Vagina (tissue), 2 donors: ENCODE measurements at regions not wholly inside any gene's neighbourhood (a gene's known extent, or its start where the extent isn't known, plus 50 kb on each side); places are given as distances from the start of the nearest gene placed in this dataset.

Source experiments
- POLR2A ChIP-seq, 2 donors: fragments of 450-650 bp; IDR thresholded peaks; one replicate each; pipeline ENCODE4 v1.6.1; 2017; ENCODE audit warnings: antibody characterized with exemption in 2 of 2, mild to moderate bottlenecking in 2 of 2, moderate library complexity in 2 of 2
- POLR2AphosphoS5 ChIP-seq, 2 donors: sonication (generic); formaldehyde crosslinking; IDR thresholded peaks; one replicate each; pipeline ENCODE4 v1.9.0; 2017; ENCODE audit warnings: antibody characterized with exemption in 2 of 2, mild to moderate bottlenecking in 2 of 2, low read depth in 1 of 2; ENCODE audit not compliant: insufficient read depth in 1 of 2
- TF ChIP-seq, protein P1 (sequence below), 3 experiments: fragments of 450-650 bp in 2 of 3; fragments of 200-600 bp in 1 of 3; sonication (generic) in 1 of 3; IDR thresholded peaks; one replicate each; pipeline ENCODE4 v1.5.1; 2017 to 2019; ENCODE audit warnings: antibody characterized with exemption in 3 of 3, mild to moderate bottlenecking in 2 of 3, moderate library complexity in 2 of 3

DNA sequence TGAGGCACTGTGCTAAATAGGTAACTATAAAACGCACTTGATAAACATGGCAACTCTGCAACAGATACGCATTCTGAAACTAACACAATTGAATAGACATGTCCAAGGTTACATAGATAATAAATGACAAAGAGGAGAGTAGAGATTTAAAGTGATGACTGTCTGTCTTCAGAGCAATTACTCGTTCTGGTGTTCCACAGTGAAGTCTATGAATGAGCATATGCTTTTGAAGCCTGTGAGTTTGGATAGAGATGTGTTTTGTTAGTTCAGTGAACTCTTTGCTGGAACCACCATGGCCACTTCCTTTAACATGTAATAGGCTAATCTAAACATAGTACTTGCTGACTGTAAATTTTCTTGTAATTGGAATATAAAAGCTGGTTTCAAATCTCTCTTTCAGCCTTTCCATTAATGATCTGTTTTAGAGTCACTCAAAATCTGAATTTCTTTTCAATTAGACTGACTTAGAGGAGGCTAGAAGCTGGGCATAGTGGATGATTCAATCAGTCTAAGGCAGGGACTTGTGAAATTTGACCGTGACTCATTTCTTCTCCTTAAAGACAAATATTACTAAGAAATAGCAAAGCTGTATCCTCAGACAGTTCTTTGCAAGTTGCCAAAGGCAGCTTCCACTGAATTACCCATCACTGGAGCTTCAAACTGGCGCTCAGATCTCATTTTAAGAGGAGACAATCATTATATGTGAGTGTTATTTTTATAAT, 1130.1 kb upstream of the CELF4 start:
- TF ChIP-seq, protein P1, sequence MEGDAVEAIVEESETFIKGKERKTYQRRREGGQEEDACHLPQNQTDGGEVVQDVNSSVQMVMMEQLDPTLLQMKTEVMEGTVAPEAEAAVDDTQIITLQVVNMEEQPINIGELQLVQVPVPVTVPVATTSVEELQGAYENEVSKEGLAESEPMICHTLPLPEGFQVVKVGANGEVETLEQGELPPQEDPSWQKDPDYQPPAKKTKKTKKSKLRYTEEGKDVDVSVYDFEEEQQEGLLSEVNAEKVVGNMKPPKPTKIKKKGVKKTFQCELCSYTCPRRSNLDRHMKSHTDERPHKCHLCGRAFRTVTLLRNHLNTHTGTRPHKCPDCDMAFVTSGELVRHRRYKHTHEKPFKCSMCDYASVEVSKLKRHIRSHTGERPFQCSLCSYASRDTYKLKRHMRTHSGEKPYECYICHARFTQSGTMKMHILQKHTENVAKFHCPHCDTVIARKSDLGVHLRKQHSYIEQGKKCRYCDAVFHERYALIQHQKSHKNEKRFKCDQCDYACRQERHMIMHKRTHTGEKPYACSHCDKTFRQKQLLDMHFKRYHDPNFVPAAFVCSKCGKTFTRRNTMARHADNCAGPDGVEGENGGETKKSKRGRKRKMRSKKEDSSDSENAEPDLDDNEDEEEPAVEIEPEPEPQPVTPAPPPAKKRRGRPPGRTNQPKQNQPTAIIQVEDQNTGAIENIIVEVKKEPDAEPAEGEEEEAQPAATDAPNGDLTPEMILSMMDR (IDR thresholded peaks at IDR 0.05) = no peak
- no peak for TF ChIP-seq POLR2A (IDR thresholded peaks at IDR 0.05)
- TF ChIP-seq POLR2AphosphoS5 (IDR thresholded peaks at IDR 0.05; ENCODE audit: insufficient read depth in 1 of 2, low read depth in 1 of 2) = peak in 1 of 2 donors; percentile 33
